ENCODE measurements at regions not wholly inside any gene's neighbourhood (a gene's known extent, or its start where the extent isn't known, plus 50 kb on each side); places are given as distances from the start of the nearest gene placed in this dataset.

DNA sequence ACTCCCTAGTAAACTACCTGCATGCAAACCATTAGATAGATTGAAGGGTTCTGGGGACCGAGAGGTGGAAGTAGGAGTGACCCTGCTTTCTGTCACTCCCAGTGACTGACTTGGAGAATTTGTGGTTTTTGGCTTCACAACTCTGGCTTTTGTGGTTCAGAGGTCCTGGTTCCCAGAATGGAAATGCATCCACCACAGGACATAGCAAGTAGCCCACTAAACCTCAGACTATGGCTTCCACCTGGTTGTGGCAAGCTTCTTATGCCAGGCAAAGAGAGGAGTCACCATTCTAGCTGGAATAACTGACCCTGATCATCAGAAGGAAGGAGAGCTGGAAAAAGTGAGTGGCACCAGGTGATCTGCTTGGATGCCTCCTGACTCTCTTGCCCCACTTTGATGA lies 162.4 kb upstream of the TMEM260 start:
- H3K9me3 ChIP-seq (ENCODE audit: control extremely low read depth in 1 of 5, control insufficient read depth in 4 of 5, insufficient read depth in 2 of 5, low read depth in 1 of 5, low read length in 4 of 5): peaks cover 0 to 4% (median 0%) of the 10 kb centered on the region in 5 experiments
- POLR2A ChIA-PET: no interaction called here
- peak; percentile 21 to 59 (median 57) for DNase-seq
- CTCF ChIA-PET: interaction anchor here (0.7 to 1.8 kb wide), 5 partner anchors 10 to 110 kb away, joined by 3 to 5 read pairs (median 3); no protein-coding TSS in a partner anchor
- no peak overlapping the region for H3K4me3 ChIP-seq (ENCODE audit: control insufficient read depth in 1 of 7, extremely low read depth in 1 of 7, insufficient read depth in 4 of 7, low read depth in 2 of 7, low read length in 6 of 7)
- H3K27ac ChIP-seq (ENCODE audit: insufficient read depth in 1 of 2, low read depth in 1 of 2, low read length in 2 of 2, poor library complexity in 1 of 2, severe bottlenecking in 2 of 2): no peak overlapping the region
- peaks cover 29 to 66% (median 48%) of the 10 kb centered on the region in 4 experiments for H3K4me1 ChIP-seq (ENCODE audit: control extremely low read depth in 1 of 4, control insufficient read depth in 4 of 4, insufficient read depth in 4 of 4, low read length in 3 of 4)
- WGBS (ENCODE audit: insufficient coverage): 0% methylated on average over 1 of the region's 1 CpG
- H3K36me3 ChIP-seq (ENCODE audit: control insufficient read depth in 4 of 4, insufficient read depth in 4 of 4, low read length in 3 of 4): no peaks in the 10 kb centered on the region
- H3K27me3 ChIP-seq (replicated peaks in 2 of 5; ENCODE audit: control insufficient read depth in 4 of 5, insufficient read depth in 5 of 5, low read length in 4 of 5): no peaks in the 10 kb centered on the region

- H3K4me3 ChIP-seq (ENCODE audit: control insufficient read depth in 1 of 7, extremely low read depth in 1 of 7, insufficient read depth in 4 of 7, low read depth in 2 of 7, low read length in 6 of 7): no peak overlapping the region
- no peaks in the 10 kb centered on the region for H3K27me3 ChIP-seq (replicated peaks in 2 of 5; ENCODE audit: control insufficient read depth in 4 of 5, insufficient read depth in 5 of 5, low read length in 4 of 5)
- H3K27ac ChIP-seq (ENCODE audit: insufficient read depth in 1 of 2, low read depth in 1 of 2, low read length in 2 of 2, poor library complexity in 1 of 2, severe bottlenecking in 2 of 2): no peak overlapping the region
- WGBS (ENCODE audit: insufficient coverage): 100% methylated on average over 1 of the region's 1 CpG
- H3K9me3 ChIP-seq (ENCODE audit: control extremely low read depth in 1 of 5, control insufficient read depth in 4 of 5, insufficient read depth in 2 of 5, low read depth in 1 of 5, low read length in 4 of 5): peaks cover 0 to 4% (median 0%) of the 10 kb centered on the region in 5 experiments
- no peak for DNase-seq
- ChIA-PET POLR2A (no interaction called here), CTCF (interaction anchor here (0.6 to 2.4 kb wide), 11 partner anchors 9 to 689 kb away, joined by 3 to 11 read pairs (median 4); no protein-coding TSS in a partner anchor)
- H3K36me3 ChIP-seq (ENCODE audit: control insufficient read depth in 4 of 4, insufficient read depth in 4 of 4, low read length in 3 of 4): no peaks in the 10 kb centered on the region
- H3K4me1 ChIP-seq (ENCODE audit: control extremely low read depth in 1 of 4, control insufficient read depth in 4 of 4, insufficient read depth in 4 of 4, low read length in 3 of 4): peaks cover 19 to 54% (median 34%) of the 10 kb centered on the region in 4 experiments
These were observed 159.8 kb upstream of the TMEM260 start for GRCh38 chr14:56419750-56420149.

- Histone ChIP-seq H3K4me3 (ENCODE audit: control insufficient read depth in 1 of 7, extremely low read depth in 1 of 7, insufficient read depth in 4 of 7, low read depth in 2 of 7, low read length in 6 of 7) (no peak overlapping the region), H3K36me3 (ENCODE audit: control insufficient read depth in 4 of 4, insufficient read depth in 4 of 4, low read length in 3 of 4) (no peaks in the 10 kb centered on the region), H3K9me3 (ENCODE audit: control extremely low read depth in 1 of 5, control insufficient read depth in 4 of 5, insufficient read depth in 2 of 5, low read depth in 1 of 5, low read length in 4 of 5) (peaks cover 0 to 4% (median 0%) of the 10 kb centered on the region in 5 experiments), H3K27ac (ENCODE audit: insufficient read depth in 1 of 2, low read depth in 1 of 2, low read length in 2 of 2, poor library complexity in 1 of 2, severe bottlenecking in 2 of 2) (no peak overlapping the region), H3K27me3 (replicated peaks in 2 of 5; ENCODE audit: control insufficient read depth in 4 of 5, insufficient read depth in 5 of 5, low read length in 4 of 5) (no peaks in the 10 kb centered on the region), H3K4me1 (ENCODE audit: control extremely low read depth in 1 of 4, control insufficient read depth in 4 of 4, insufficient read depth in 4 of 4, low read length in 3 of 4) (peaks cover 13 to 39% (median 27%) of the 10 kb centered on the region in 4 experiments)
- ChIA-PET CTCF (interaction anchor here (0.8 to 4.1 kb wide), 16 partner anchors 9 to 179 kb away, joined by 3 to 27 read pairs (median 3); no protein-coding TSS in a partner anchor), POLR2A (interaction anchor here (0.7 kb wide), 1 partner anchor 81 kb away, joined by 5 read pairs; no protein-coding TSS in a partner anchor)
- 100% methylated on average over 1 of the region's 2 CpGs for WGBS (ENCODE audit: insufficient coverage)
- DNase-seq: no peak
These were observed 157.4 kb upstream of the TMEM260 start for GRCh38 chr14:56422221-56422620.

- Histone ChIP-seq H3K27me3 (replicated peaks in 2 of 5; ENCODE audit: control insufficient read depth in 4 of 5, insufficient read depth in 5 of 5, low read length in 4 of 5) (no peaks in the 10 kb centered on the region), H3K36me3 (ENCODE audit: control insufficient read depth in 4 of 4, insufficient read depth in 4 of 4, low read length in 3 of 4) (no peaks in the 10 kb centered on the region), H3K4me1 (ENCODE audit: control extremely low read depth in 1 of 4, control insufficient read depth in 4 of 4, insufficient read depth in 4 of 4, low read length in 3 of 4) (peaks cover 9 to 37% (median 24%) of the 10 kb centered on the region in 4 experiments), H3K27ac (ENCODE audit: insufficient read depth in 1 of 2, low read depth in 1 of 2, low read length in 2 of 2, poor library complexity in 1 of 2, severe bottlenecking in 2 of 2) (no peak overlapping the region), H3K4me3 (ENCODE audit: control insufficient read depth in 1 of 7, extremely low read depth in 1 of 7, insufficient read depth in 4 of 7, low read depth in 2 of 7, low read length in 6 of 7) (no peak overlapping the region), H3K9me3 (ENCODE audit: control extremely low read depth in 1 of 5, control insufficient read depth in 4 of 5, insufficient read depth in 2 of 5, low read depth in 1 of 5, low read length in 4 of 5) (peaks cover 0 to 4% (median 0%) of the 10 kb centered on the region in 5 experiments)
- no CpG with 5 or more reads among the region's 1 CpG for WGBS (ENCODE audit: insufficient coverage)
- peak; percentile 64 to 79 (median 78) for DNase-seq
- CTCF ChIA-PET: interaction anchor here (0.6 to 4.1 kb wide), 18 partner anchors 10 to 717 kb away, joined by 3 to 27 read pairs (median 3); no protein-coding TSS in a partner anchor
- POLR2A ChIA-PET: interaction anchor here (0.7 kb wide), 1 partner anchor 82 kb away, joined by 5 read pairs; no protein-coding TSS in a partner anchor
These were observed 156.8 kb upstream of the TMEM260 start for GRCh38 chr14:56422703-56423213.

- no peak overlapping the region for H3K4me3 ChIP-seq (ENCODE audit: control insufficient read depth in 1 of 7, extremely low read depth in 1 of 7, insufficient read depth in 4 of 7, low read depth in 2 of 7, low read length in 6 of 7)
- ChIA-PET POLR2A (no interaction called here), CTCF (interaction anchor here (0.6 to 4.1 kb wide), 18 partner anchors 9 to 985 kb away, joined by 3 to 27 read pairs (median 3); no protein-coding TSS in a partner anchor)
- WGBS (ENCODE audit: insufficient coverage): 40% methylated on average over 1 of the region's 2 CpGs
- H3K4me1 ChIP-seq (ENCODE audit: control extremely low read depth in 1 of 4, control insufficient read depth in 4 of 4, insufficient read depth in 4 of 4, low read length in 3 of 4): peaks cover 9 to 33% (median 18%) of the 10 kb centered on the region in 4 experiments
- no peak overlapping the region for H3K27ac ChIP-seq (ENCODE audit: insufficient read depth in 1 of 2, low read depth in 1 of 2, low read length in 2 of 2, poor library complexity in 1 of 2, severe bottlenecking in 2 of 2)
- peaks cover 0 to 4% (median 0%) of the 10 kb centered on the region in 5 experiments for H3K9me3 ChIP-seq (ENCODE audit: control extremely low read depth in 1 of 5, control insufficient read depth in 4 of 5, insufficient read depth in 2 of 5, low read depth in 1 of 5, low read length in 4 of 5)
- H3K36me3 ChIP-seq (ENCODE audit: control insufficient read depth in 4 of 4, insufficient read depth in 4 of 4, low read length in 3 of 4): no peaks in the 10 kb centered on the region
- no peak for DNase-seq
- no peaks in the 10 kb centered on the region for H3K27me3 ChIP-seq (replicated peaks in 2 of 5; ENCODE audit: control insufficient read depth in 4 of 5, insufficient read depth in 5 of 5, low read length in 4 of 5)
These were observed 156.1 kb upstream of the TMEM260 start for GRCh38 chr14:56423544-56423943.

DNA sequence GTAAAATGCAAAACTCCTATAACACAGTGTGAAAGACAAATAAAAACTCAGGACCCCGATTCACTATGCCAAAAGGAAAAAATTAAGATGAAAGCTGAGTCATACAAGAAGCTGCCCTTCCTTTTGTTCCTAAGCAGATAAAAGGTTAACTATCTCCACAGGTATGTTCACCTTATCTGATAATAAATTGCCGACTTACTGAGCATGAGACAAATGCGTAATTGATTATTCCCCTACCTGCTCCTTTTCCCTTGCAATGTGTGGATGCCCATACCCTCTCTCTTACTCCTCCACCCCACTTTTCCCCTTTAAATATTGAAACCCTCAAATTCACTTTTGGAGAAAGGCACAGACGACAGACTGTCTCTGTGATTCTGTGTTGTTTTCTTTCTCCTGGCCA lies 148.6 kb upstream of the TMEM260 start:
- no peak for DNase-seq
- no peaks in the 10 kb centered on the region for H3K36me3 ChIP-seq (ENCODE audit: control insufficient read depth in 4 of 4, insufficient read depth in 4 of 4, low read length in 3 of 4)
- no peaks in the 10 kb centered on the region for H3K27me3 ChIP-seq (replicated peaks in 2 of 5; ENCODE audit: control insufficient read depth in 4 of 5, insufficient read depth in 5 of 5, low read length in 4 of 5)
- H3K27ac ChIP-seq (ENCODE audit: insufficient read depth in 1 of 2, low read depth in 1 of 2, low read length in 2 of 2, poor library complexity in 1 of 2, severe bottlenecking in 2 of 2): no peak overlapping the region
- POLR2A ChIA-PET: no interaction called here
- H3K9me3 ChIP-seq (ENCODE audit: control extremely low read depth in 1 of 5, control insufficient read depth in 4 of 5, insufficient read depth in 2 of 5, low read depth in 1 of 5, low read length in 4 of 5): no peaks in the 10 kb centered on the region
- CTCF ChIA-PET: interaction anchor here (0.9 to 1.0 kb wide), 2 partner anchors 11 to 17 kb away, joined by 3 read pairs; no protein-coding TSS in a partner anchor
- peaks cover 0 to 5% (median 0%) of the 10 kb centered on the region in 4 experiments for H3K4me1 ChIP-seq (ENCODE audit: control extremely low read depth in 1 of 4, control insufficient read depth in 4 of 4, insufficient read depth in 4 of 4, low read length in 3 of 4)
- 100% methylated on average over 4 of the region's 4 CpGs for WGBS (ENCODE audit: insufficient coverage)
- H3K4me3 ChIP-seq (ENCODE audit: control insufficient read depth in 1 of 7, extremely low read depth in 1 of 7, insufficient read depth in 4 of 7, low read depth in 2 of 7, low read length in 6 of 7): no peak overlapping the region

- ChIA-PET POLR2A (no interaction called here), CTCF (interaction anchor here (1.2 to 2.1 kb wide), 2 partner anchors 12 to 26 kb away, joined by 5 read pairs; no protein-coding TSS in a partner anchor)
- Histone ChIP-seq H3K36me3 (ENCODE audit: control insufficient read depth in 4 of 4, insufficient read depth in 4 of 4, low read length in 3 of 4) (no peaks in the 10 kb centered on the region), H3K27me3 (replicated peaks in 2 of 5; ENCODE audit: control insufficient read depth in 4 of 5, insufficient read depth in 5 of 5, low read length in 4 of 5) (no peaks in the 10 kb centered on the region), H3K9me3 (ENCODE audit: control extremely low read depth in 1 of 5, control insufficient read depth in 4 of 5, insufficient read depth in 2 of 5, low read depth in 1 of 5, low read length in 4 of 5) (peaks cover 0 to 4% (median 0%) of the 10 kb centered on the region in 5 experiments), H3K27ac (ENCODE audit: insufficient read depth in 1 of 2, low read depth in 1 of 2, low read length in 2 of 2, poor library complexity in 1 of 2, severe bottlenecking in 2 of 2) (no peak overlapping the region), H3K4me1 (ENCODE audit: control extremely low read depth in 1 of 4, control insufficient read depth in 4 of 4, insufficient read depth in 4 of 4, low read length in 3 of 4) (no peaks in the 10 kb centered on the region), H3K4me3 (ENCODE audit: control insufficient read depth in 1 of 7, extremely low read depth in 1 of 7, insufficient read depth in 4 of 7, low read depth in 2 of 7, low read length in 6 of 7) (no peak overlapping the region)
- no CpG with 5 or more reads among the region's 2 CpGs for WGBS (ENCODE audit: insufficient coverage)
- DNase-seq: no peak
These were observed 129.9 kb upstream of the TMEM260 start for GRCh38 chr14:56449670-56450213.

All from common myeloid progenitor, CD34-positive (primary cell).